Left ventricle myocardium inferior (tissue), 1 donor: ENCODE measurements at regions not wholly inside any gene's neighbourhood (a gene's known extent, or its start where the extent isn't known, plus 50 kb on each side); places are given as distances from the start of the nearest gene placed in this dataset.
"Not testable (repeated sequence)": the region's sequence is repeated elsewhere in the genome, so short reads cannot be mapped to it uniquely, and the experiment has no call there.

Source experiments
- DNase-seq: peaks from one replicate; pipeline ENCODE4 v3.0.0-alpha.2; 2020
- H3K27ac ChIP-seq: fragments of 200-600 bp; replicated peaks from 2 replicates; pipeline ENCODE4 v1.8.0; 2021
- H3K27me3 ChIP-seq: fragments of 200-600 bp; 2 replicates; pipeline ENCODE4 v1.8.0; 2021; ENCODE audit warnings: low read depth
- H3K36me3 ChIP-seq: fragments of 200-600 bp; 2 replicates; pipeline ENCODE4 v1.8.0; 2021
- H3K4me1 ChIP-seq: fragments of 200-600 bp; 2 replicates; pipeline ENCODE4 v1.8.0; 2021
- H3K4me3 ChIP-seq: fragments of 200-600 bp; 2 replicates; pipeline ENCODE4 v1.8.0; 2021; ENCODE audit warnings: mild to moderate bottlenecking, moderate library complexity
- H3K9me3 ChIP-seq: fragments of 200-600 bp; replicated peaks from 2 replicates; pipeline ENCODE4 v1.8.0; 2021
- intact Hi-C: fragments of 100-400 bp; cut with micrococcal nuclease; formaldehyde crosslinking; loops from one replicate; pipeline ENCODE4 v1.11.0; 2022
- TF ChIP-seq, protein P1 (sequence below): fragments of 200-600 bp; IDR thresholded peaks from 2 replicates; pipeline ENCODE4 v1.8.0; 2021; ENCODE audit warnings: antibody characterized with exemption, mild to moderate bottlenecking, borderline replicate concordance
- donor health status: DM: no; HTN: yes; CAD: no; lungs with severe emphysema.

DNA sequence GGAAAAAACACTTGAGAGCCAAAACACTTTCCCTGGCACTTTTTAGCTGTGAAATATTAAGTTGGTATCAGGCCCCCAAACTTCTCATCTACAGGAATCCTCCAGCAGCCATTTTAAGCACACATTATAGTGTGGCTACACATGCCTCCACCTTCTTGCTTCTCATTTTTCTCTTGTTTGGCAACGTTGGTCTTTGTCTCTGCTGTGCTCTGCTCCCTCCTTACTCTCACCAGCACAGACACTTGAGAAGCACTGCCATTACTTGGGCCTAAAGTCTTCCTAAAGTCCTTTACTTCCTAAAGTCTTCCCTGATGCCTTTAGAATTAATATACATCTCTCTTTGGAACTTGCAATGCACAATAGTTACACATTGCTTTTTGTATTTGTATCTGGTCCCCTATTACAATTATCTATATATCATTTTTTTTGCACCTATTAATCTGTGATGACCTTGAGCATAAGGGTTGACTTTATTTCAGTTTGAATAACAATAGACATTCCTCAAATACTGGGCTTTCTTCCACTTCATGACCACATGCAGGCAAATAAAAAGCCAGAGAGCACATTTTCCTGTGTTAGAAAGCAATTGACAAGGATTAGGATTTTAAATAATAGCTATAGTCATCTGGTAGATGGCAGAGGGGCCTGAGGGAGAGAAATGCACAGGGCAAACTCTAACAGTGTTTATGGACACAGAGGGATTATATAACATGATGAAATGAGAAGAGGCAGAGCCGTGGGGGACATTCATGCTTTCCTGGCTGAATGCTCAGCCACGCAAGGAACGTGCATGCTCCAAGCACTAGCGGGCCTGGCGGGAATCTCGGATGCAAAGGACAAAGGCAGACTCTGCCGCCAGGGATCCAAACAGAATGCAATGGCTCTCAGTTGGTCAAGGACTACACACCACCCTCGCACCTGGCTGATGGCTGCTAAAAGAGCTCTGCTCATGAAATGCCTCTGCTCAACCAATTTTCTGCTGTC lies 99.3 kb downstream of the CDC14C start:
- H3K4me1 ChIP-seq = no peaks in the 10 kb centered on the region
- TF ChIP-seq, protein P1, sequence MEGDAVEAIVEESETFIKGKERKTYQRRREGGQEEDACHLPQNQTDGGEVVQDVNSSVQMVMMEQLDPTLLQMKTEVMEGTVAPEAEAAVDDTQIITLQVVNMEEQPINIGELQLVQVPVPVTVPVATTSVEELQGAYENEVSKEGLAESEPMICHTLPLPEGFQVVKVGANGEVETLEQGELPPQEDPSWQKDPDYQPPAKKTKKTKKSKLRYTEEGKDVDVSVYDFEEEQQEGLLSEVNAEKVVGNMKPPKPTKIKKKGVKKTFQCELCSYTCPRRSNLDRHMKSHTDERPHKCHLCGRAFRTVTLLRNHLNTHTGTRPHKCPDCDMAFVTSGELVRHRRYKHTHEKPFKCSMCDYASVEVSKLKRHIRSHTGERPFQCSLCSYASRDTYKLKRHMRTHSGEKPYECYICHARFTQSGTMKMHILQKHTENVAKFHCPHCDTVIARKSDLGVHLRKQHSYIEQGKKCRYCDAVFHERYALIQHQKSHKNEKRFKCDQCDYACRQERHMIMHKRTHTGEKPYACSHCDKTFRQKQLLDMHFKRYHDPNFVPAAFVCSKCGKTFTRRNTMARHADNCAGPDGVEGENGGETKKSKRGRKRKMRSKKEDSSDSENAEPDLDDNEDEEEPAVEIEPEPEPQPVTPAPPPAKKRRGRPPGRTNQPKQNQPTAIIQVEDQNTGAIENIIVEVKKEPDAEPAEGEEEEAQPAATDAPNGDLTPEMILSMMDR = no peak
- no peak overlapping the region for H3K4me3 ChIP-seq
- H3K27ac ChIP-seq = no peak overlapping the region
- no peaks in the 10 kb centered on the region for H3K9me3 ChIP-seq
- DNase-seq = no peak
- no peaks in the 10 kb centered on the region for H3K27me3 ChIP-seq
- H3K36me3 ChIP-seq = no peaks in the 10 kb centered on the region
- intact Hi-C loops = no loop called here

DNA sequence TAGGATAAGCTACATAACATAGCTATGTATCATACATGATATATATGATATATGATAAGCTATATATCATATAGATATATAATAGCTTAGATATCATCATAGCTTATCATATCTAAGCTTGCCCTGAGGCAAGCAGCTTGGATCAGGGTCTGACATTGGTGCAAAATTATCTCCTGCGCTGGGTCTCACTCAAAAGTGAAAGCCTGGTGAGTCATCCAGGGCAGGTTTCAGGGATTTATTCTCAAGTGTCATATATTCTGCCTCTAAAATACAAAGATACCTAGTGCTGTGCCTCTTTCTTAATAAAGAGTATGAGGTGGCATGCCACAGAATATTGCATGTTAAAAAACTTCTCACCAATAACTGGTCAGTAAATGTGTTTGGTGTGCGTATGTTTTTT lies 105.9 kb downstream of the CDC14C start:
- Histone ChIP-seq H3K4me3 (no peak overlapping the region), H3K9me3 (no peaks in the 10 kb centered on the region), H3K4me1 (no peaks in the 10 kb centered on the region), H3K27ac (no peak overlapping the region), H3K36me3 (no peaks in the 10 kb centered on the region), H3K27me3 (no peaks in the 10 kb centered on the region)
- TF ChIP-seq, protein P1 = no peak
- intact Hi-C loops = no loop called here
- no peak for DNase-seq

DNA sequence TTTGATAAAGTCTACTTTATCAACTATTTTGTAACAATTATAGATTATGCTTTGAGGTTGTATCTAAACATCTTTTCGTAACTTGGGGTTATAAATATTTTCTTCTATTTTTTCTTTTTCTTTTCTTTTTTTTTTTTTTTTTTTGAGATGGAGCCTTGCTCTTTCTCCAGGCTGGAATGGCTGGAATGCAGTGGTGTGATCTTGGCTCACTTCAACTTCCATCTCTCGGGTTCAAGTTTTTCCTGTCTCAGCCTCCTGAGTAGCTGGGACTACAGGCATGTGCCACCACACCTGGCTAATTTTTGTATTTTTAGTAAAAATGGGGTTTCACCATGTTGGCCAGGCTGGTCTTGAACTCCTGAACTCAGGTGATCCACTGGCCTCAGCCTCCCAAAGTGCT lies 108.8 kb downstream of the CDC14C start:
- intact Hi-C loops, DNase-seq, H3K9me3 ChIP-seq, H3K36me3 ChIP-seq, H3K27me3 ChIP-seq, H3K27ac ChIP-seq, H3K4me3 ChIP-seq, H3K4me1 ChIP-seq: not testable (repeated sequence)

DNA sequence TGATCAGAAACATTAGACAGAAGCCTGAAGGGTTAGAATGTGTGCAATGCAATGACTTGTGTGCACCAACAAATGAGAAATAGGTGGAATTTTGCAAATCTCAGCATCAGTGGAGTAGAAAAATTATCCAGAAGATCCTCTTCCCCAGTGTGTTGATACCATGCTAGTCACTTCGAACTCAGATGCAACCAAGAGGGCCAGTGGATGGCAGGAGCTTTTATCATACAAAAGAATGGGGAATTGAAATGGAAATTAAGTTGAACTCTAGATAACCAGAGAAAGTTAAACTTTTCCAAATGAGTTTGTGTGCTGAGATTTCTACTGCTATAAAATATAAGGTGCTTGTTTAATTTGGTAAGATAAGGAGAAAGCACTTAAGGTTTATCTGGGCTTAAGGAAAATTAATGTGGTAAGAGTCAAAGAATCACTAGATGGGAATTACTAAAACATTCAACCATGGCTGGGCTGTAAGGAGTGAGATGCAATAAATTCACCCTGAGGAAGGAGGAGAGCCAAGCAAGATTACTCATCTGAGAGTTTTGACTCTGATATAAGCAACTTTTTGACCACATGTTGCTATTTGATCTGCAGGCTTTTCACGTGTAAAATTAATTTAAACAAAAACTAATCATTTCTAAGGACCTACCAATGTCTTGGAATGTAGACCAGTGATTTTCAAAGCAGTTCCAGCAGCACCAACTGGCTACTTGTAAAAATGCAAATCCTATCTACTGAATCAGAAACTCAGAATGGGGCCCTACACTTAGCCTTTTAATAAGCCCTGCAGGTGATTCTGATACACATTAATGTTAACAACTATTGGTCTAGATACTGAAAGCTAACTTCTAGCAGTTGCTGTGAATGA lies 113.2 kb downstream of the CDC14C start:
- TF ChIP-seq, protein P1 = no peak
- intact Hi-C loops = no loop called here

DNA sequence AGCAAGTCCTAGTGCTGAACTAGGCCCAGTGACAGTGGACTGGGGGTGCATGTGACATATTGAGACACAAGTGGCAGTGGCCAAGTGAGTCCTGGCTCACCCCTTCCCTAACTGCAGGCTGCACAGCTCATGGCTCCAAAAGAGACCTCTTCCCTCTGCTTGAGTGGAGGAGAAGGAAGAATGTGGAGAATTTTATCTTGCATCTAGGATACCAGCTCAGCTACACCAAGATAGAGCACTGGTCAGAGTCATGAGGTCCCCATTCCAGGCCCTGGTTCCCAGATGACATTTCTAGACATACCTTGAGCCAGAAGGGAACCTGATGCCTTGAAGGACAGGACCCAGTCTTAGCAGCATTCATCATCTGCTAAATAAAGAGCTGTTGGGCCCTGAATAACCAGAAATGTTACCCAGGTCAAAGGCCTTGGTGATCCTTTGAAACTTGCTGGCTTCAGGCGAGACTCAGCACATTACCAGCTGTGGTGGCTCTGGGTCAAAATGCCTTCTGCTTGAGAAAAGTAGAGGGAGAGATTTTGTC lies 114.5 kb downstream of the CDC14C start:
- TF ChIP-seq, protein P1 = no peak
- intact Hi-C loops = no loop called here
- Histone ChIP-seq H3K4me1 (no peaks in the 10 kb centered on the region), H3K36me3 (no peaks in the 10 kb centered on the region), H3K27me3 (no peaks in the 10 kb centered on the region), H3K4me3 (no peak overlapping the region), H3K9me3 (peaks cover 3% of the 10 kb centered on the region), H3K27ac (no peak overlapping the region)
- no peak for DNase-seq

More for the DNA sequence above, 113.2 kb downstream of the CDC14C start:
- H3K36me3 ChIP-seq = no peaks in the 10 kb centered on the region
- H3K4me1 ChIP-seq = no peaks in the 10 kb centered on the region
- no peaks in the 10 kb centered on the region for H3K9me3 ChIP-seq
- no peak overlapping the region for H3K27ac ChIP-seq
- no peaks in the 10 kb centered on the region for H3K27me3 ChIP-seq
- DNase-seq = no peak
- no peak overlapping the region for H3K4me3 ChIP-seq
